Hepatic stellate cell (primary cell): ENCODE measurements at regions not wholly inside any gene's neighbourhood (a gene's known extent, or its start where the extent isn't known, plus 50 kb on each side); places are given as distances from the start of the nearest gene placed in this dataset.

Experiments
- DNase-seq: peaks from one replicate; pipeline ENCODE4 v3.0.0; 2011; ENCODE audit warnings: low spot score

DNA sequence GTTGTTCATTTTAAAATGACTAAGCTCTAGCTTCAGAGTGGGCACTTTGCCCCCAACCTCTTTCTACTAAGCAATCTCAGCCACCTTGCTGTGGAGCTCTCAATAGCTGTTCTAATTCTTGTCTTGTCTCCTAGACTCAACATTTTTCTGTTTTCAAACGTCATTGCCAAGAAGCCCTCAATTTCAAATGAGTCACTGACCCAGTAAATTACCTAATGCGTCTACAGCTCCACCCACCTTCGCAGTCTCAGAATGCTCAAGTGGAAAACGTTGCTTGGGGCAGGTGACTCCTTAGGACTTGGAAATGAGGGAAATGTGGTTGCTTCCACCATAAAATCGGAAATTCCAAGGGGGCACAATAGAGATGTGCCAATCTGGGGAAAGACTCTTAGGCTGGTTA, 59.0 kb downstream of the ING2 start:
- no peak for DNase-seq

DNA sequence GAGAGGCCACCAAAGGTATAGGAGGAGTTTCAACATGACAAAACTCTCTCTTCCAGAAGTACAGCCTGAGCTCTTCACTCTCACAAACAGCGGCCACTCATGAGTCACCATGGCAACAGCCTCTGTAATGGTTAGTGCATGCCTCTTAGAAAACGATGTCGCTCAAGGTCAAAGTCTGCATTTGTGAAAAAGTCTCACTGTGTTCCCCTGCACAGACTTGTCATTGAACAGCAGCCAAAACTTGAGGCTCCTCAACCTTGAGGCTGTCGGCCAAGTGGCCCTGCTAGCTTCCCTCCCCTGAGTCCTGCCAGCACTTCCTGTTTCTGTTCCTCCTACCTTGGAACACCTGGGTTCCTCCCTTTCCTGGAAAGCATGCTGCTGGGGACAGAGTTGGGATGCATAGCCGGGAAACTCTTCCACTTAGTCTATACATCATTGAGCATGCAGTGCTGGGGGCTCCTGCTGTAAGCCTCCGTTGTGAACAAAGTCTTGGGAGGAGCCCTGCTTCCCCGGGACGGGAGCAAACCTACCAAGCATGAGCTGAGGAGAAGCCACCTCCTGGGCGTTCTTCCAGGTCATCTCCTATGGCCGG, 66.6 kb downstream of the ING2 start:
- peak; percentile 31 for DNase-seq

DNA sequence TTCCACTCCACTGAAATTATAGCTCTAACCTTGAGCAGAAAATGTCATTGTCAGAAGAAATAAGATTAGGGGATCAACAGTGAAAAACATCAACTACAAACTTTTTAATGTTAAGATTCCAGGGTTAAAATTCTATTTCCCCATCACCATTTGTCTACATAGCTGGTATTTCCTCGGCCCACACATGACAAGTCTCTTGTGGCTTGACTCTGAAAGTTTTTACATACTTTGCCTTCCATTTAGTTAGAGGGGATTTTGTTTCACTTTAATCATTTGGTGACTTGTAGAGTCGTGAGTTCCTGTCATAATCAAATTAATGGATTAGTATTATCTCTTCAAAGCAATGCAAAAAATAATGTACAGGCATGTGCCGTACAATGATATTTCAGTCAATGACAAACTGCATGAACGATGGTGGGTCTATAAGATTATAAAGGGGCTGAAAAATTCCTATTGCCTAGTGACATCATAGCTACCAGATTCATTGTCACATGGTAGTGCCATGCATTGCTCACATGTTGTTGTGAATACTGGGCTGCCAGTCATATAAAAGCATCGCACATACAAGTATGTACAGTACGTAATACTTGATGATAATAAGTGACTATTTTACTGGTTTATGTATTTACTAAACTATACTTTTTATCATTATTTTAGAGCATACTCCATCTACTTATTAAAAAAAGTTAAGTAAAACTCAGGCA, 72.0 kb downstream of the ING2 start:
- no peak for DNase-seq

DNA sequence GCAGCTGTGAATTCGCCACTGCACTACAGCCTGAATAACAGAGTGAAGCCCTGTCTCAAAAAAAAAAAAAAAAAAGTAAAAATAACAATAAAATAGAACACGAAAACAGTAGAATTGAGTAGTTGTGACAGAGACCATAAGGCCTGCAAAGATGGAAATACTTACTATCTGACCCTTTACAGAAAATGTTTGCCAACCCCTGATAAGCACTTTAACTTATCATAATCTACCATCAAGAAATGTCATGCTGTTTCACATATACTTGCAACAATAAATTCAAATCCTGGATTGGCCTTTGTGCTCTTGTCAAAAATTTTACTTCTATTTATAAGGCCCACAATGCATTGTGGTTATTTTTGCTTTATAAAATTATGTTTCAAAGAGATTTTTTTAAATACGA, 75.5 kb downstream of the ING2 start:
- no peak for DNase-seq

DNA sequence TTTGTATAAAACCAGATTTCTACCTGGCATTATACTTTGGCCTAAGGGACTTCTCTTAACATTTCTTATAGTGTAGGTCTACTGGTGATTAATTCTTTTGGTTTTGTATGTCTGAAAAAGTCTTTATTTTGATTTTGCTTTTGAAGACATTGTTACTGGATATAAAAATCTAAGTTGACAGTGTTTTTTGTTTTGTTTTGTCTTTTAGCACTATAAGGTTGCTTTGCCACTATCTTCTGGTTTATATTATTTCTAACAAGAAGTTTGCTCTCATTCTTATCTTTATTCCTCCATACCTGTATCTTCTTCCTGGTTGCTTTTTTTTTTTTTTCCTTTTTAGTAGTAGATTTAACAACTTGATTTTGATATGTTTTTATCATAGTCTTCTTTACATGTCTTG, 76.0 kb downstream of the ING2 start:
- DNase-seq: no peak

DNA sequence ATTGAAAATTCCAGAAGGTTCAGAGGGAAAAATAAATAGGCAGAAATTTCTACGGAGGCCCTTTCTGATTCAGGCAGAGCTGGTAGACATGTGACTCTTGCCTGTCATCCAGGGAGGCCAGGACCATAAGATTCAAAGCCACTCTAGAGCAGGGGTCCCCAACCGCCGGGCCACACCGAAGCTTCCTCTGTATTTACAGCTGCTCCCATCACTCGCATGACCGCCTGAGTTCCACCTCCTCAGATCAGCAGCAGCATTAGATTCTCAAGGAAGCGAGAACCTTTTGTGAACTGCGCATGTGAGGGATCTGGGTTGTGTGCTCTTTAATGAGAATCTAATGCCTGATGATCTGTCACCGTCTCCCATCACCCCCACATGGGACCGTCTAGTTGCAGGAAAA, 72.2 kb downstream of the RWDD4 start:
- no peak for DNase-seq

DNA sequence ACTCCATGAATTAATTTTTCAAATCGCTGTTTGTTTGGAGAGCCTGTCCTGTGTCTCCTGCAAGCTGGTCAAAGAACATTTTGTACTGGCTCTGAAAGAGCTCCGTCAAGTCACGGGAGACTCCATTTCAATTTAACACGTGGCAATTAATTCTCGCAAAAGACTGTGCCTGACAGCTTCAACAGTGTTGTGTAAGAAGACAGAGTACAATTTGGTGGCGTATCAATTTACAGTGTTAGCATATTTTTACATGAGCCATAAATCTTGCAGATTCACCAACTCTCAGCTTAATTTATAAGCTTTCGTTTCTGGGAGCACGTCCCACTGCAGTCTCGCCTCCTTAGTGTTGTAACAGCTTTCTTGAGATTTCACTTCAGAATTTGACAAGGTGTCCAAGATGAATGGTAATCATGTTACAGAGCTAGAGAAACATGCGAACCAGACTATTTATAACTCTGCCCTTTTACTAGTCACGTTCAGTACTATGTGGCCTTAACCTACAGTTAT, 70.8 kb downstream of the RWDD4 start:
- DNase-seq: no peak

DNA sequence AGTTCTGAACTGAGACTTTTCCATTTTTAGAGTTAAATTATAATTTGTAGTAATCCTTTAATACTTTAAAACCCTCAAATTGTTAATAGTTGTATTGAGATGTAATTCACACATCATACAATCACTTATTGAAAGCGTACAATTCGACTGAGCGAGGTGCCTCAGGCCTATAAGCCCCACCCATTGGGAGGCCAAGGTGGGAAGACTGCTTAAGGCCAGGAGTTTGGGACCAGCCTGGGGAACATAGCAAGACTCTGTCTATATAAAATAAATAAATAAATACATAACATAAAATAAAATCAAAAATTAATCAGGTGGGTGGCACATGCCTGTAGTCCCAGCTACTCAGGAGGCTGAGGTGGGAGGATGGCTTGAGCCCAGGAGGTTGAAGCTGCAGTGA, 70.3 kb downstream of the RWDD4 start:
- no peak for DNase-seq

DNA sequence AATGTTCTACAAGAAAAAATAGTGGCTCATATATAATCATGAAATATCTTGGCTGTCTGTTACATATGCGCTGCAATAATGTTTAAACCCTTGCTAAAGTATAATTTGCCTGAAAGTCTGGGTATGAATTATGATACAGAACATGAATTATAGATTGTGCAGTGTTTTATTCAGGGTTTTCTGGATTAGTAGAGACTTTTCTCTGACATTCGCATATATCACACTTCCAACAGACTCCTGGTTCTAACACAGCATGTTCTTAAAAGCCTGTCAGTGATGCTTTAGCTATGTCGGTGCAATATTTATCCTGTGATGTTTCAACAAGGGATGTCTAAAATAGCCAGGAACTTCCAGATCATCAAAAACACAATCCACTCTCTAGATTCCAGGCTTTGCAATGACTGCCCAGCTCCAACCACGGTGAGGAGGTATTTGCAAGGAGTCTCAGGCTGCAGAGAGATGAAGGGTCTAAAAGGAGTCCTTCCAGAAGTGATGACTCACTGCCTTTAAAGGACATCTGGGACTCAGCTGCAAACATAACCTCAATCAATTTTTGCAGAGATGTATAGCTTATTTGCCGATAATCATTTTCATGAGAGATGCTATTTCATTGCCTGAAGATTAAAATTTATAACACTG, 69.4 kb downstream of the RWDD4 start:
- no peak for DNase-seq
